ENCODE measurements at regions not wholly inside any gene's neighbourhood (a gene's known extent, or its start where the extent isn't known, plus 50 kb on each side); places are given as distances from the start of the nearest gene placed in this dataset.

DNA sequence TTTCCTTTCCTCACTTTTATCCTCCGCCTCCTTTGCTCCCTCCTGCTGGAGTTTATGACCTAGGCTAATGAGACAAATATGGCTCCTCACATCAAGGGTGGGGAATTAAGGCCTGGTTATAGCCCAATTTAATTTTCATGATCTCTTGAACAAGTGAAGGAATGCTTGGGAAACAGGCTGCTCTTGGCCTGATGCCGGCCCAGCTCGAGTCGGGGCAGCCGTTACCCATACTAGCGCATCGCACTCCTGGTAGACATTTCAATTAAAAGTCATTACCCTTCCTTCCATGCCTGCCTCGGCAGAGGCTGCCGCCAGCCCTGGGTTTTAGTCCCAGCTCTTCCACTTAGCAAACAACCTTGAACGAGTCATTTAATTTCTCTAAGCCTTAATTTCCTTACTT lies 425.7 kb downstream of the TMEM38B start:
- Histone ChIP-seq H4K20me1 (replicated peaks in 1 of 2; ENCODE audit: control insufficient read depth in 1 of 2, insufficient read depth in 2 of 2, low read length in 2 of 2) (no peaks in the 10 kb centered on the region), H4K8ac (ENCODE audit: extremely low read depth, insufficient read depth, low read length) (peak overlapping the region; percentile 25; the same call in 1 of the 2 replicates), H3K27ac (ENCODE audit: low read depth, low read length) (no peak overlapping the region), H2AFZ (ENCODE audit: low read length) (0 out of 2 replicates have a peak overlapping the region, but pooled peaks have one; percentile 2), H4K5ac (ENCODE audit: insufficient read length, low read depth, low read length) (no peak overlapping the region), H3K4ac (replicated peaks; ENCODE audit: insufficient read length, low read depth, low read length) (no peak overlapping the region), H3K9me3 (ENCODE audit: insufficient read depth in 2 of 2, low read depth in 1 of 2, low read length in 1 of 2) (no peaks in the 10 kb centered on the region), H4K91ac (replicated peaks; ENCODE audit: insufficient read length, low read length) (no peak overlapping the region), H3K14ac (ENCODE audit: insufficient read length) (peak overlapping the region; percentile 63), H3K79me1 (ENCODE audit: low read depth, low read length) (no peaks in the 10 kb centered on the region), H3K4me1 (replicated peaks in 1 of 4; ENCODE audit: control insufficient read depth in 3 of 4, insufficient read depth in 4 of 4, low read length in 3 of 4) (no peaks in the 10 kb centered on the region), H3K23me2 (ENCODE audit: low read depth, low read length) (no peaks in the 10 kb centered on the region), H3K4me2 (ENCODE audit: insufficient read depth in 1 of 2, low read depth in 2 of 2, low read length in 2 of 2) (no peak overlapping the region), H3K56ac (replicated peaks; ENCODE audit: insufficient read length, low read depth, low read length) (no peak overlapping the region), H3K18ac (ENCODE audit: extremely low read depth, low read length) (no peak overlapping the region), H2BK15ac (ENCODE audit: low read length) (no peak overlapping the region), H2AK5ac (ENCODE audit: low read depth, low read length) (no peak overlapping the region), H3K9ac (replicated peaks in 1 of 4; ENCODE audit: extremely low read depth in 1 of 4, low read depth in 3 of 4, low read length in 3 of 4) (no peak overlapping the region), H3K36me3 (ENCODE audit: control insufficient read depth in 2 of 4, insufficient read depth in 4 of 4, low read length in 3 of 4) (no peaks in the 10 kb centered on the region), H2BK20ac (ENCODE audit: low read length) (no peak overlapping the region), H2BK12ac (ENCODE audit: low read depth, low read length) (no peak overlapping the region), H3K79me2 (ENCODE audit: control insufficient read depth in 1 of 2, insufficient read depth in 2 of 2, low read length in 2 of 2) (no peaks in the 10 kb centered on the region), H3K27me3 (replicated peaks in 1 of 4; ENCODE audit: control insufficient read depth in 3 of 4, extremely low read depth in 1 of 4, insufficient read depth in 3 of 4, low read length in 3 of 4) (no peaks in the 10 kb centered on the region), H2BK5ac (ENCODE audit: low read depth, low read length) (no peak overlapping the region), H3K4me3 (ENCODE audit: extremely low read depth in 1 of 4, insufficient read depth in 2 of 4, low read depth in 3 of 4, low read length in 4 of 4) (no peak overlapping the region), H3K23ac (ENCODE audit: insufficient read length) (no peak overlapping the region), H2BK120ac (replicated peaks; ENCODE audit: low read depth, low read length) (no peak overlapping the region)
- CTCF ChIA-PET (ENCODE audit: partially characterized antibody): no interaction called here
- FAIRE-seq: no peak
- no peak for DNase-seq (ENCODE audit: low read depth in 1 of 2, low spot score in 2 of 2)
- POLR2A ChIA-PET (ENCODE audit: partially characterized antibody): no interaction called here
- WGBS, 2 experiments (ENCODE audit: extremely low coverage in 1 of 2, insufficient coverage in 1 of 2, insufficient read length in 1 of 2, insufficient replicate concordance in 2 of 2, low coverage in 1 of 2, low lambda C conversion rate in 2 of 2, missing lambda C conversion rate in 1 of 2): 93% methylated on average over 10 of the region's 10 CpGs; no CpG with 5 or more reads in 1 of the 2 experiments
- TF ChIP-seq CHD1 (IDR thresholded peaks at IDR 0.05; ENCODE audit: low read depth, low read length) (no peak), FOSL1 (IDR thresholded peaks at IDR 0.05; ENCODE audit: insufficient read depth, low read depth, low read length) (no peak), POU5F1 (IDR thresholded peaks at IDR 0.05; ENCODE audit: low read depth, low read length) (no peak), CBX5 (IDR thresholded peaks at IDR 0.05; ENCODE audit: low read depth, low read length) (no peak), KDM1A (IDR thresholded peaks at IDR 0.05; ENCODE audit: borderline replicate concordance, low read length) (no peak), HDAC2 (IDR thresholded peaks at IDR 0.05; ENCODE audit: borderline replicate concordance in 1 of 2, low read depth in 2 of 2, low read length in 2 of 2) (no peak), RNF2 (IDR thresholded peaks at IDR 0.05; ENCODE audit: borderline replicate concordance, low read depth, low read length, missing control alignments, poor library complexity, severe bottlenecking) (no peak), ZNF274 (IDR thresholded peaks at IDR 0.05; ENCODE audit: borderline replicate concordance, extremely low read depth, low read length) (no peak), JUN (IDR thresholded peaks at IDR 0.05; ENCODE audit: low read depth, low read length) (no peak), SIX5 (IDR thresholded peaks at IDR 0.05; ENCODE audit: low read depth, low read length) (no peak)

All from H1 (cell line).